KMS-11 (cell line): ENCODE measurements at regions not wholly inside any gene's neighbourhood (a gene's known extent, or its start where the extent isn't known, plus 50 kb on each side); places are given as distances from the start of the nearest gene placed in this dataset.

ENCODE experiments used
- H2AFZ ChIP-seq: fragments of 200-600 bp; sonication (generic); 2 replicates; pipeline ENCODE4 v1.6.1; 2016; ENCODE audit warnings: antibody characterized with exemption, mixed run types, low read depth
- H3K27ac ChIP-seq: fragments of 200-600 bp; sonication (generic); 2 replicates; pipeline ENCODE4 v1.6.1; 2016; ENCODE audit warnings: mild to moderate bottlenecking, mixed run types
- H3K27me3 ChIP-seq: fragments of 200-600 bp; sonication (generic); 2 replicates; pipeline ENCODE4 v1.6.1; 2017; ENCODE audit warnings: mild to moderate bottlenecking, low read depth, mixed run types, moderate library complexity; ENCODE audit not compliant: insufficient read depth
- H3K36me3 ChIP-seq: fragments of 200-600 bp; sonication (generic); 2 replicates; pipeline ENCODE4 v1.6.1; 2017; ENCODE audit warnings: mild to moderate bottlenecking, mixed run types; ENCODE audit not compliant: insufficient read depth
- H3K4me1 ChIP-seq: fragments of 200-600 bp; sonication (generic); 2 replicates; pipeline ENCODE4 v1.6.1; 2016; ENCODE audit warnings: mild to moderate bottlenecking, low read depth, mixed run types; ENCODE audit not compliant: poor library complexity, severe bottlenecking
- H3K4me2 ChIP-seq: fragments of 200-600 bp; sonication (generic); 2 replicates; pipeline ENCODE4 v1.7.0; 2016; ENCODE audit warnings: mild to moderate bottlenecking, mixed run types
- H3K4me3 ChIP-seq: fragments of 200-600 bp; sonication (generic); IDR thresholded peaks from 2 replicates; pipeline ENCODE4 v1.6.1; 2017; ENCODE audit warnings: low read depth, low read length, mixed read lengths; ENCODE audit not compliant: insufficient read depth
- H3K79me2 ChIP-seq: fragments of 200-600 bp; sonication (generic); 2 replicates; pipeline ENCODE4 v1.6.1; 2016; ENCODE audit warnings: low read depth, mixed run types; ENCODE audit not compliant: insufficient read depth
- H3K9ac ChIP-seq: fragments of 200-600 bp; sonication (generic); 2 replicates; pipeline ENCODE4 v1.6.1; 2016; ENCODE audit warnings: mild to moderate bottlenecking, mixed run types
- H4K20me1 ChIP-seq: fragments of 200-600 bp; sonication (generic); 2 replicates; pipeline ENCODE4 v1.6.1; 2016; ENCODE audit warnings: mild to moderate bottlenecking, mixed run types; ENCODE audit not compliant: insufficient read depth
- CTCF ChIP-seq: fragments of 200-600 bp; sonication (generic); conservative IDR thresholded peaks from 2 replicates; pipeline ENCODE4 v1.6.1; 2017; ENCODE audit warnings: low read depth, mild to moderate bottlenecking, antibody characterized with exemption, low read length, moderate library complexity, mixed read lengths

DNA sequence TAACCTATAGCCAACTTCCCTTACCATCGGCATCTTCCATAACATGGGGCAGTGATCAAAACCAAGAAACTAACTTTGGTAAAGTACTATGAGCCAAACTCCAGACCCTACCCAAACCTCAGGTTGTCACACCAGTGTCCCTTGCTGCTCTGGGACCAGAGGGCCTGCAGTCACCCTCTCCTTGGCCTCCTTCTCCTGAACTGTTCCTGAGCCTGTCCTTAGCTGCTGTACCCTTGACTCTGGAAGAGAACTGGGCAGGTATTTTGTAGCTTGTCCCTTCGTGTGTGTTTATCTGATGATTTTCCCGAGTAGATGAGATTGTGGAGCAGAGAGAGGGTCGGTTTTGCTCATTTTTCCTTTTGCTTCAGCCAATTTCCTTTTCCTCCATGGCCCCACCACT lies 240.4 kb downstream of the SYK start:
- Histone ChIP-seq H3K4me3 (no peak overlapping the region), H3K27ac (no peak overlapping the region), H3K4me1 (peaks cover under 1% of the 10 kb centered on the region), H3K36me3 (no peaks in the 10 kb centered on the region), H3K27me3 (no peaks in the 10 kb centered on the region), H4K20me1 (no peaks in the 10 kb centered on the region), H3K79me2 (no peaks in the 10 kb centered on the region), H3K4me2 (no peak overlapping the region), H2AFZ (no peak overlapping the region), H3K9ac (no peak overlapping the region)
- TF ChIP-seq CTCF = no peak

- Histone ChIP-seq H3K27ac (no peak overlapping the region), H3K27me3 (no peaks in the 10 kb centered on the region), H3K4me1 (peaks cover 6% of the 10 kb centered on the region), H2AFZ (no peak overlapping the region), H4K20me1 (no peaks in the 10 kb centered on the region), H3K4me3 (no peak overlapping the region), H3K36me3 (no peaks in the 10 kb centered on the region), H3K4me2 (no peak overlapping the region), H3K9ac (no peak overlapping the region), H3K79me2 (no peaks in the 10 kb centered on the region)
- TF ChIP-seq CTCF = no peak
These were observed 240.9 kb downstream of the SYK start for GRCh38 chr9:91042541-91042940.

DNA sequence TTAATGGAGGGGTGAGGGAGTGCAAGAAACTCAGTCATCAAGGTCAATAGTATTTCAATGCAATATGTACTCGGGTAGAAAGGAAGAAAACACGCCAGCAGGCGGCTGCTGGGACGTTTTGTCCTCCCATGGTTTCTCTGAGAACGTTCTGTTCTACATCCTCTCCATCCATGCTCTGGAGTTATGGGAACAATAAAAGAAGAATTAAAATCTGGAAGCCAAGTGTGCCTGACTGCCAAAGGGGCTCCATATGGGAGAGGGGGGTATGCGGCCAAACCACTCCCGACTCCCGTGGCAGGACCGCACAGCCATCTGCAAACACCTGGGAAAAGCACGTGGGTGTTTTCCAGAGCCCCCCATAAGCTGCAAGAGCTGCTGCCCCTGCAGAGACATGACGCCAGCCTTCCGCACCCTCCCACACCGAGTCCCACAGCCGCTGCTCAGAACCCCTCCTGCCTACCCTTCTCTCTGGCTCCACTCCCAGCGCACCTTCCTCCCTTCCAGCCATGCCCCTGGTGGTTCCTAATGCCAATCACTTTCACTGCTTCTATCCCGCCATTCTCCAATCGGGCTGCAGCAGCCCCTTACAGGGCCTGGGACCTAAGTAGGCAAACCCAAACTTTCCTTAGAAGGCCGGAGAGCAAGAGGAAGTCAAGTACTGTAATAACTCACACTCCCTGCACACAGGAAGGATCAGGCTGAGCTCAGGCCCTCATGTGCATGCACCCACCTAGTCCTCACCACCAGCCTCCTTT lies 241.6 kb downstream of the SYK start:
- no peak for TF ChIP-seq CTCF
- Histone ChIP-seq H3K4me1 (peaks cover 9% of the 10 kb centered on the region), H3K9ac (no peak overlapping the region), H4K20me1 (no peaks in the 10 kb centered on the region), H3K79me2 (no peaks in the 10 kb centered on the region), H3K4me2 (no peak overlapping the region), H3K27ac (no peak overlapping the region), H3K4me3 (no peak overlapping the region), H3K27me3 (no peaks in the 10 kb centered on the region), H3K36me3 (no peaks in the 10 kb centered on the region), H2AFZ (no peak overlapping the region)

GRCh38 chr9:91043811-91044175 lies 242.2 kb downstream of the SYK start:
- no peaks in the 10 kb centered on the region for H3K36me3 ChIP-seq
- TF ChIP-seq CTCF = no peak
- H3K4me3 ChIP-seq = no peak overlapping the region

More at GRCh38 chr9:91043811-91044175, 242.2 kb downstream of the SYK start:
- H3K4me2 ChIP-seq = no peak overlapping the region
- H3K27ac ChIP-seq = no peak overlapping the region
- no peaks in the 10 kb centered on the region for H3K27me3 ChIP-seq
- H4K20me1 ChIP-seq = no peaks in the 10 kb centered on the region
- H3K4me1 ChIP-seq = peaks cover 9% of the 10 kb centered on the region
- no peaks in the 10 kb centered on the region for H3K79me2 ChIP-seq
- no peak overlapping the region for H3K9ac ChIP-seq
- H2AFZ ChIP-seq = no peak overlapping the region
